NAMALWA (cell line): ENCODE measurements at regions not wholly inside any gene's neighbourhood (a gene's known extent, or its start where the extent isn't known, plus 50 kb on each side); places are given as distances from the start of the nearest gene placed in this dataset.

Experiments
- DNase-seq: peaks from one replicate; pipeline ENCODE4 v3.0.0-alpha.2; 2015; ENCODE audit warnings: low spot score

- DNase-seq, result no peak
Measured at GRCh38 chr4:181503687-181504390, 739.4 kb upstream of the TENM3 start.

- DNase-seq, result no peak
Measured at GRCh38 chr4:181504924-181505323, 738.3 kb upstream of the TENM3 start.

- DNase-seq, result no peak
Measured at GRCh38 chr4:181507180-181507835, 735.9 kb upstream of the TENM3 start.

DNA sequence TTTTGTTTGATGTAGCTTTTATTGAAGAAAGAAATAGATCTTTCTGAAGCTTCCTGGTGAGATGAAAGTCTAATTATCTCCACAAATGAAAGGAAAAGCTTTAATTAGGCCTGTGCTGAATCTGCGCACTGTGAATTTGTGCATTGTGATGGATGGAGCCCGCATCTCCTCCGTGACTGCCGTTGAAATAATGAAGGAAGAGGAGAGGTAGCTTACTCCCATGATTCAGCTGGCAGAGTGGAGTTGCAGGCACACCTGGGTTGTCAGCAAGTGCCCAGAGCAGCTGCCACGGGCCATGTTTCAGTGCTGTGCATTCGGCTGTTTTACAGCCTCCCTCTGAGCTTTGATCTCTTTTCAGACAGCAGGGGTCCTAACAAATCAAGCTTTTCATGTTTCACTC, 735.3 kb upstream of the TENM3 start:
- no peak for DNase-seq

- DNase-seq, result no peak
Measured at GRCh38 chr4:181508601-181509000, 734.6 kb upstream of the TENM3 start.

DNA sequence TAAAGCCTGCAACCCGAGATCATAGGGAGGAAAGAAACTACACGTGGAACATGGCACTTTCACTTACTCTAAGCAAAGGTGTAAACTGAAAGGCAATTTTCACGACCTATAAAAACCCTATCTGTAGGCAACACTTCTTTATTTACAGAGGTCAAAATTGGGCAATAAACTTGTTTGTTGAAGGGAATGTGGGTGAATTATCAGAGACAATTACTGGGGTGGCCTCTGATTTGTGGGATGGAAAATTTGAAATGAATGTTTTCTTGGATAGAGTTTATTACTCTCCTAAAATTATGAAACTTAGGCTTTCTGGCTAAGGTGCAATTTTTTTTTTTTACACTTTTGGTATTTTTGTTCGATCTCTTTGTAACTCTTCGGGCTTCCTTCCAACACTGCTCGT, 734.1 kb upstream of the TENM3 start:
- DNase-seq, result no peak

DNA sequence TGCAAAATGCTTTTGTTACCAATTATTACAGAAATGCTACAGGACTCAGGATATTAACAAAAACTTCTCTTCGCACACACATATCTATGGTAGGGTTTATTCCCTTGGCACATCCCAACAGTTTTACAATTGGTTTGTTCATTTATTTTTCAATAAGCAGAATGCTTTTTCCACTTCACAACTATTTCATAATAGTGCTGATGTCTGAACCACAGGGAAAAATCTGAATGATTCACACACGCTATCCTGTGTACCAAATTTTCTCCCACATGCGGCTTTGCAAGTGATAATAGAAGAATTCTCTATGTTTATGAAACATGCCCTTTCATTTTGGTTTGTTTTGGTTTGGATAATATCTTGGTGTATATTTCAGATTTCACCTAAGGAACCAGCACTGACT, 725.7 kb upstream of the TENM3 start:
- no peak for DNase-seq

DNA sequence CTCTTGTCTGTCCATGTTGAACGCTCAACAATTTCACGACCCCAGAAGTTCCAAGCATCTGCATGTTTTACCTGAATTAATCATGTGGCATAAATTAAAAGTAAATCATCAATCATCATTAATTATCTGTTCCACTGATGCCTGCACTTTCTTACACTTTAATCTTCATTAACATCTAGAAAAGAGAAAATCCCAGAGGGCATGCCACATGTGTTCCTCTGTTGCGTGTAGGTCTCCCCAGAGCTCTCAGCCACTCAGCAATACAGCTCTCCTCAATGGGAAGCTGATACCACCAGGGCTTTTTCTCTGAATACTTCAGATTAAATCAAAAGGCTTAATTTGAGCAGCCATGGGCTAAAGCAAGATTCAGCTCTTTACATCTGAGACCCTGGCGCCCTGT, 722.4 kb upstream of the TENM3 start:
- DNase-seq, result no peak

DNA sequence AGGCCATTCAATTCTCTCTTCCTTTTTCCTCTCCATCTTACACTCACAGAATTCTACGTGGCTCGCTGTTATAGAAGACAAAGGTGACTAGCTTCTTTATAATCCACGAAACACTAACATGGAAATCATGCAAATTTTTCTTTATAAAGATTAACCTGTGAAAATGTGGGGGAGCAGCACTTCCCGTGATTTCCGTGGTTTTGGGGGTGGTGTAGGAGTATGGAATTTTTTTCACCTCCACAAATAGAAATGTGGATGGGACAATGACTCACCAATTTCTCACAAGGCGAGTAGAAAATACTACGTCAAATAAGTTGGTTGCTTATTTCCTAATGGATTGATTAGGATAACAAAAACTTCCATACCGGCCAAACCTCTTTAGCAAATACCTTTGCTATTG, 719.2 kb upstream of the TENM3 start:
- no peak for DNase-seq

DNA sequence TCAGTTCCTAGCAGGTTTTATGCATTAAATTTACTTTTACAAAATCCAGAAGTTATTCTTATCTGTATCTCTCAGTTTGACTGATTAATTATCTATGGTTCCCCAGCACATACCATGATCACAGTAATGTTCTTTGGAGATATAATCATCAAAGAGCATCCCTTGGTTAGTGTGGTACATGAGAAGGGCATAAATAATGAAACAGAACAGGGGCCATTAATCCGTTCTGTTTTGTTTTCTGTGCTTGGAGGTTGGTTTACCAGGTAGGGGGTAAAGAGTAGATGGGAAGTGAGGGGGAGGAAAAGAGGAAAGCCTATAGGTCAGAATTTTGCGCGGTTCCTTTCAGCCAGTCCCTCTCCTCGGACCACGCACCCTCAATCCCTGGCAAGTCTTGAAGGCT, 718.7 kb upstream of the TENM3 start:
- no peak for DNase-seq

- DNase-seq, result peak; percentile 5
Measured at GRCh38 chr4:181525634-181526033, 717.6 kb upstream of the TENM3 start.

DNA sequence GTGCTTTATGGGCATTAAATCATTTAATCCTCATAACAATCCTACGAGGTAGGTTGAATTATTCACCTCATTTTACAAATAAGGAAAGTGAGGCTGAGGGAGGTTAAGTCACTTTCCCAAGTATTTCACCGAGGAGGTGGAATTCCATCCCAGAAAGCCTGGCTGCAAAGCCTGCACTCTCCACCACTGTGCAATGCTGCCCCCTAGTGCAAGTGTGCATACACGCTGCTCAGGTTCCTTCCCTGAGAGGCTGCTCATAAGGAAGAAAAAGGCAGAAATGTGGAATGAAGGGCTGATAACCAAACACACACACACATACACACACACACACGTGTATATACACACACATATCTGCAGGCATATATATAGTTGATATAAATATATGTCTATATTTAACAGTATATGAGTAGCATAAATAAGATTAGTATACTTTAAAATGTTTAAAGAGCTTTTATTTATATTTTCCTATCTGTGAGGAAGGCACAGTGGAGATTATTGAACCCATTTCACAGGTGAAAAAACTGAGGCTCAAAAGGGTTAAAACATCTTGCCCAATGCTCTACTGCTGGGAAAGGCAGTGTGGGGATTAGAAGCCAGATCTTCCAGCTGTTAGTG, 714.5 kb upstream of the TENM3 start:
- peak; percentile 63 for DNase-seq

DNA sequence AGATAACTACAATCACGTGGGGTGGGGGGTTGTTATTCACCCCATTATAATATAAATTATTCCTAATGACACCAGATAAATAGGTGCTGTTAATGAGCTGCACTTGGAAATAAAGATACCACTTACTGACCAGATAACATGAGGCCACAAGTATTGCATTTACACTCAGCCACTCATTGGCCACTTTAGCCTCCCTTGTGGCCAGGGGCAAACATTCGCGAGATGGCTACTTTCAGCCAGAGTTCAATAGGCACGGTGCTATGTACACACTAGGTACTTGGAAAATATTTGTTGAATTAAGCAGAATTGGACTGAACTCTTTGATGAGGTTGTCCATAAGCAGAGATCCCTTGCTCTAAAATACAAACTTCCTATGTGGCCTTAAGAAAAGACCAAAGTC, 713.7 kb upstream of the TENM3 start:
- DNase-seq, result no peak

- DNase-seq, result no peak
Measured at GRCh38 chr4:181536196-181536746, 706.9 kb upstream of the TENM3 start.

DNA sequence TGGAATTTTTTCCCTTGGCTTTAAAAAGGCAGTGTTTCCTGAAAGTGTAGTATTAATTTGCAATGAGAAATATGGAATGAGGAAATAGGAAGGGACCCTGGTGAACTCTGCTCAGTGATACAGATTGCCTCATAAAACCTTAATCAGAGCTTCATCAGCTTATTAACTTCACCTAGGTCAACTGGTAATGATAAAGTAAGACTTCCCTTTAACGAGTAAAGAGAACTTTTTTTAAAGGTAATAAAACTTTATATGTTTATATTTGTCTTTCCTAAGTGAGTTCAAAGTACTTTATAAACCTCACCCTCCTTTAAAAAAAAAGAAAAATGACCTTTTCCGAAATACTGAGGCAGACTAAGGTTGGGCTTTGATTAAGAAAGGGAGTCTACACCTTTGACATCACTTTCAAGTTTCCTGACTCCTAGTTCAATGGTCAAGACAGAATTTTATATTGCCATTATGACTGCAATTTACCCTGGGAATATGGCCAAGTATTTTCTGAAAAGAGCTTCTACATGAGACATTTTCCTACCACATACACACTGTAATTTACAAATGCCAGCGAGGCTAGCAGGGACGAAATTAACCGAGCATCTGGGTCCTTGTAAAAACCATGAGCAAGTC, 706.3 kb upstream of the TENM3 start:
- no peak for DNase-seq

DNA sequence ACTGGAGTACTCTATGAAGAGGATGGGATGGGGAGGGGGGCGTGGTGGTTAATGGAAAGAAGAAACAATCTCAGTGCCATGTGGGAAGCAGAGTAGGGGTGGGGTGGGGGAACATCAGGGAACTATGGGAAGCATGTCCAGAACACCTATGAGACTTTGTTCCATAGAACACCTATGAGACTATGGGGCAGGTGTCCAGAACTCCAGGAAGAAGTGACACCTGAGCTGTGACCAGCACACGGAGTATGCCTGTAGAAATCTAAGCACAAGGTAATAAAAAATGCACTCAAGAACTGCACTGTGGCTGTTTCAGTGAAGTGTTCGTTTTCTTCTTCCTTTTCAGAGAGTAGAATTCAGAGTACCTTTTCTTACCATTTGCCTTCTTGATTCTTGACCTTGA, 704.8 kb upstream of the TENM3 start:
- no peak for DNase-seq

DNA sequence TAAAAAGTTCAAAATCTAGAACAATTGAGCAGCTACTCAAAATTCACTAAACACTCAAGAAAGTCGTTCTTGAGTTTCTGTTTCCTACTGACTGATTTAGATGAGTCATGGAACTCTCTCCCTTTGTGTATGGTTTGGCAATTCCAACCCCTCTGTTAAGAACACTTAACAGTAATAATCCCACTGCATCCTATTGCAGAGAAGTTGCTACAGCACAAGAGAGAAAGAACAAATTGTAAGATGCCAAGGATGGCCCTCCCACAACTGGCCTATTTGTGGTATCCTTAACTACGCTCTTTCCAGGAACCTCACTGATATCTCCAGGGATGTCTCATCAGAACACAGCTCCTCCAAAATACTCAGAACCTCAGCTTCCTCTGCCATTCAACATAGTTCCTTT, 701.8 kb upstream of the TENM3 start:
- DNase-seq, result no peak

DNA sequence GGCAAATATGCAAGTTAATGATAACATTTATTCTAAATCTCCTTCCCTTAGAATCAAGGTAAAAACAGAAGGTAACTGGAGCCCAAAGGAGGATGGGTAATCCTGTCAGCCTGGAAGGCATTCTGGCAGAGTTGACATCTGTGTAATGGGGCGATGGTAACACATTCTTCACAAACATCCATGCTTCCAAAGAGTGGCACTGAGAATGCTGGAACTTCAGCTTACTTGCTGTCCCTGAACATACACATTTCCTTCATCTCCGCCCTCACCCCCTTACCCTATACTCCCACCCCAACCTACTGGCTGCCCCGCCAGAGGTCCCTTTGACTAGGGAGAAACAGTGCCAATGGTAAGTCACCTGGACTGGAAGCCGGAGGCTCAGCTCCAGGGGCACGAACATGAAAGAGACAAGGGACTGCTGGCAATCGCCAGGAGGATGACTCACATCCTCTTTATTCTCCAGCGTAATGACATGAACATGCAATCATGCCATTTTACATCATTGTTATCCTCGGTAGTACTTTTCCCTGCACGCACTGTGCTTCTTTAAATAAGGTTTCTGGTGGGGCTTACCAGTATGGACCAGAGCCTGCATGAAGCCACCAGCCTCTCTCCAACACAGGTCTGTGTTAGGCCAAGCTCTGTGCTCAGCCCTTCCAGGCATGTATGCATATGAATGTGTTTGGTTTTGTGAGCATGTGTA, 694.2 kb upstream of the TENM3 start:
- DNase-seq, result no peak

GRCh38 chr4:181549576-181550188, 693.5 kb upstream of the TENM3 start:
- no peak for DNase-seq

- no peak for DNase-seq
Measured at GRCh38 chr4:181550381-181550780, 692.8 kb upstream of the TENM3 start.

- no peak for DNase-seq
Measured at GRCh38 chr4:181559637-181560036, 683.6 kb upstream of the TENM3 start.

DNA sequence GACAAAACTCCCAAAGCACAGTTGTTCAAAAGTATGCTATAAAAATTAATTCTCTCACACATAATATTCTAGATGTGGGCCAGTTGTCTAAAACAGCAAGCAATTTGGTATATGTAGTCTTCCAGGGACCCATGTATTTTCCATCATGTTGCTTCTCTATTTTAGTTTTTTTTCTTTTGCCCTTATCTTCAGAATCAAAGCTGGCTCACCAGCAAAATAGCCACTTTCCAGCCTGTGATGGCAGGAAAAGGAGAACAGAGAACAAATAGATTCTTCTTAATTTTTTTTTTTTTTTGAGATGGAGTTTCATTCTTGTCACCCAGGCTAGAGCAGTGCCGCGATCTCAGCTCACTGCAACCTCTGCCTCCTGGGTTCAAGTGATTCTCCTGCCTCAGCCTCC, 680.8 kb upstream of the TENM3 start:
- DNase-seq, result no peak
